Skin epidermis (tissue), 12 donors: ENCODE measurements at regions not wholly inside any gene's neighbourhood (a gene's known extent, or its start where the extent isn't known, plus 50 kb on each side); places are given as distances from the start of the nearest gene placed in this dataset.
"Not testable (repeated sequence)": the region's sequence is repeated elsewhere in the genome, so short reads cannot be mapped to it uniquely, and the experiment has no call there.

Source experiments
- H3K27ac ChIP-seq, 21 experiments: fragments of 200-600 bp; sonication (generic) in 11 of 21; one replicate each; pipeline ENCODE4 v1.5.0; 2020; ENCODE audit warnings: mild to moderate bottlenecking in 3 of 21, inconsistent platforms in 2 of 21, moderate library complexity in 2 of 21
- H3K4me3 ChIP-seq, 7 experiments: fragments of 200-600 bp; sonication (generic) in 2 of 7; one replicate each; pipeline ENCODE4 v1.5.0; 2020; ENCODE audit warnings: inconsistent platforms in 2 of 7, mild to moderate bottlenecking in 2 of 7, moderate library complexity in 1 of 7

GRCh38 chr16:27600381-27600780 is 50.4 kb downstream of the KATNIP start:
- no peak overlapping the region for H3K27ac ChIP-seq

GRCh38 chr16:27602103-27602502 is 52.2 kb downstream of the KATNIP start:
- Histone ChIP-seq H3K27ac (no peak overlapping the region), H3K4me3 (no peak overlapping the region)

More at GRCh38 chr16:27600381-27600780, 50.4 kb downstream of the KATNIP start:
- H3K4me3 ChIP-seq = no peak overlapping the region

- not testable (repeated sequence) for H3K27ac ChIP-seq, H3K4me3 ChIP-seq
Measured at GRCh38 chr16:27605500-27606106, 55.7 kb downstream of the KATNIP start.

- H3K4me3 ChIP-seq = no peak overlapping the region
- no peak overlapping the region for H3K27ac ChIP-seq
Measured at GRCh38 chr16:27611340-27611739, 61.4 kb downstream of the KATNIP start.

- H3K4me3 ChIP-seq = no peak overlapping the region
- no peak overlapping the region for H3K27ac ChIP-seq
Measured at GRCh38 chr16:27613238-27613791, 63.4 kb downstream of the KATNIP start.

GRCh38 chr16:27617665-27618064 is 67.7 kb downstream of the KATNIP start:
- Histone ChIP-seq H3K4me3 (no peak overlapping the region), H3K27ac (no peak overlapping the region)

GRCh38 chr16:27618165-27618564 is 68.2 kb downstream of the KATNIP start:
- H3K27ac ChIP-seq = no peak overlapping the region
- no peak overlapping the region for H3K4me3 ChIP-seq

GRCh38 chr16:27618606-27619327 is 68.8 kb downstream of the KATNIP start:
- no peak overlapping the region for H3K4me3 ChIP-seq
- H3K27ac ChIP-seq = no peak overlapping the region

GRCh38 chr16:27620541-27620940 is 70.6 kb downstream of the KATNIP start:
- Histone ChIP-seq H3K27ac (no peak overlapping the region), H3K4me3 (no peak overlapping the region)

- Histone ChIP-seq H3K4me3 (no peak overlapping the region), H3K27ac (peak overlapping the region in 1 of 21 experiments; percentile 34)
Measured at GRCh38 chr16:27624154-27625049, 74.5 kb downstream of the KATNIP start.

- Histone ChIP-seq H3K4me3 (no peak overlapping the region), H3K27ac (peak overlapping the region in 1 of 21 experiments; percentile 34)
Measured at GRCh38 chr16:27625050-27625697, 75.2 kb downstream of the KATNIP start.

- Histone ChIP-seq H3K4me3 (no peak overlapping the region), H3K27ac (no peak overlapping the region)
Measured at GRCh38 chr16:27627136-27627535, 77.2 kb downstream of the KATNIP start.

GRCh38 chr16:27628241-27628942 is 78.4 kb downstream of the KATNIP start:
- Histone ChIP-seq H3K4me3 (no peak overlapping the region), H3K27ac (no peak overlapping the region)

- H3K27ac ChIP-seq = not testable (repeated sequence)
Measured at GRCh38 chr16:27628943-27629462, 79.1 kb downstream of the KATNIP start.

GRCh38 chr16:27632216-27632615 is 82.3 kb downstream of the KATNIP start:
- H3K27ac ChIP-seq = no peak overlapping the region
- no peak overlapping the region for H3K4me3 ChIP-seq

More at GRCh38 chr16:27628943-27629462, 79.1 kb downstream of the KATNIP start:
- H3K4me3 ChIP-seq = not testable (repeated sequence)

- no peak overlapping the region for H3K27ac ChIP-seq
- H3K4me3 ChIP-seq = no peak overlapping the region
Measured at GRCh38 chr16:27633221-27633620, 83.3 kb downstream of the KATNIP start.

GRCh38 chr16:27633721-27634120 is 83.8 kb downstream of the KATNIP start:
- no peak overlapping the region for H3K27ac ChIP-seq
- no peak overlapping the region for H3K4me3 ChIP-seq

GRCh38 chr16:27634779-27635178 is 84.8 kb downstream of the KATNIP start:
- Histone ChIP-seq H3K4me3 (no peak overlapping the region), H3K27ac (no peak overlapping the region)
